ENCODE measurements at regions not wholly inside any gene's neighbourhood (a gene's known extent, or its start where the extent isn't known, plus 50 kb on each side); places are given as distances from the start of the nearest gene placed in this dataset.

DNA sequence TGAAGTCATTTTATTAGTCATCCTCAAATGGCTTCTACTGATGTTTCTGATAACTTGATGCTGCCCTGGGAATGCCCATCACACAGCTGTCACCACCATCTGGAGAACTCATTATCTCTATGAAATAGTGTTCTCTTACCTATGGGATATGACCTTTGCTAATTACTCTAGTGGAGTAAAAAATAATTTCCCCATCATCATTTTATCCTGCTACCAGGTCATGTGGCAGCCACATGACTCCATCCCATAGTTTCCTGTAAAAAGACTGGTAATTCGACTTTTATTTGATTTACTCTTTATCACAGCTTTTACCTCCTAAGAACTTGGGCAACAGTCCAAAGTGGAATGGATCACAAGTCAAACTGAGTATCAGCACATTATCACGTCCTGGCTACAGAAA, 76.1 kb upstream of the USP25 start:
- TF ChIP-seq EZH2 (IDR thresholded peaks at IDR 0.05; ENCODE audit: insufficient read depth, low read length) (no peak), CTCF (IDR thresholded peaks at IDR 0.05; ENCODE audit: insufficient read depth, low read depth, low read length) (no peak)

Measured in astrocyte (in vitro differentiated cells and primary cell).